SW480 (cell line): ENCODE measurements at regions not wholly inside any gene's neighbourhood (a gene's known extent, or its start where the extent isn't known, plus 50 kb on each side); places are given as distances from the start of the nearest gene placed in this dataset.
"Not testable (repeated sequence)": the region's sequence is repeated elsewhere in the genome, so short reads cannot be mapped to it uniquely, and the experiment has no call there.

Experiments
- DNase-seq: peaks from one replicate; pipeline ENCODE4 v3.0.0-alpha.2; 2016; ENCODE audit warnings: low spot score

GRCh38 chr2:155546721-155547555 lies 785.6 kb downstream of the NR4A2 start:
- no peak for DNase-seq

GRCh38 chr2:155539028-155539427 lies 793.5 kb downstream of the NR4A2 start:
- DNase-seq = not testable (repeated sequence)

- no peak for DNase-seq
Observed at GRCh38 chr2:155528034-155528433, 804.5 kb downstream of the NR4A2 start.

GRCh38 chr2:155525199-155525598 lies 807.3 kb downstream of the NR4A2 start:
- DNase-seq = no peak

- no peak for DNase-seq
Observed at GRCh38 chr2:155519529-155520130, 812.9 kb downstream of the NR4A2 start.

- DNase-seq = no peak
Observed at GRCh38 chr2:155518094-155518493, 814.4 kb downstream of the NR4A2 start.

GRCh38 chr2:155517362-155517761 lies 815.2 kb downstream of the NR4A2 start:
- DNase-seq = no peak

- no peak for DNase-seq
Observed at GRCh38 chr2:155513248-155513647, 814.8 kb downstream of the KCNJ3 start.

- peak; percentile 39 for DNase-seq
Observed at GRCh38 chr2:155502766-155503165, 804.3 kb downstream of the KCNJ3 start.

- no peak for DNase-seq
Observed at GRCh38 chr2:155498106-155498505, 799.6 kb downstream of the KCNJ3 start.

- no peak for DNase-seq
Observed at GRCh38 chr2:155494744-155495143, 796.2 kb downstream of the KCNJ3 start.

- DNase-seq = no peak
Observed at GRCh38 chr2:155485141-155485842, 786.8 kb downstream of the KCNJ3 start.

GRCh38 chr2:155481141-155481540 lies 782.6 kb downstream of the KCNJ3 start:
- no peak for DNase-seq

- not testable (repeated sequence) for DNase-seq
Observed at GRCh38 chr2:155472018-155472417, 773.5 kb downstream of the KCNJ3 start.

- no peak for DNase-seq
Observed at GRCh38 chr2:155456222-155456621, 757.7 kb downstream of the KCNJ3 start.

- no peak for DNase-seq
Observed at GRCh38 chr2:155442755-155443372, 744.4 kb downstream of the KCNJ3 start.

- DNase-seq = no peak
Observed at GRCh38 chr2:155442088-155442487, 743.6 kb downstream of the KCNJ3 start.

GRCh38 chr2:155431004-155431507 lies 732.6 kb downstream of the KCNJ3 start:
- no peak for DNase-seq

- DNase-seq = no peak
Observed at GRCh38 chr2:155427470-155427869, 729.0 kb downstream of the KCNJ3 start.

- no peak for DNase-seq
Observed at GRCh38 chr2:155424518-155424917, 726.0 kb downstream of the KCNJ3 start.

GRCh38 chr2:155418753-155419152 lies 720.3 kb downstream of the KCNJ3 start:
- DNase-seq = no peak

GRCh38 chr2:155412598-155412997 lies 714.1 kb downstream of the KCNJ3 start:
- DNase-seq = no peak
